ENCODE measurements at regions not wholly inside any gene's neighbourhood (a gene's known extent, or its start where the extent isn't known, plus 50 kb on each side); places are given as distances from the start of the nearest gene placed in this dataset.
"Not testable (repeated sequence)": the region's sequence is repeated elsewhere in the genome, so short reads cannot be mapped to it uniquely, and the experiment has no call there.

- DNase-seq (ENCODE audit: low read depth, low spot score), result not testable (repeated sequence)
Observed at GRCh38 chr6:26720663-26721218, 61.2 kb upstream of the ZNF322 start.

- not testable (repeated sequence) for DNase-seq (ENCODE audit: low read depth, low spot score)
Observed at GRCh38 chr6:26730019-26730766, 70.6 kb upstream of the ZNF322 start.

- not testable (repeated sequence) for DNase-seq (ENCODE audit: low read depth, low spot score)
Observed at GRCh38 chr6:26734776-26735472, 75.4 kb upstream of the ZNF322 start.

- DNase-seq (ENCODE audit: low read depth, low spot score), result no peak
Observed at GRCh38 chr6:26739811-26740210, 80.3 kb upstream of the ZNF322 start.

- DNase-seq (ENCODE audit: low read depth, low spot score), result no peak
Observed at GRCh38 chr6:26743157-26743821, 83.7 kb upstream of the ZNF322 start.

GRCh38 chr6:26743941-26744699 is 84.6 kb upstream of the ZNF322 start:
- no peak for DNase-seq (ENCODE audit: low read depth, low spot score)

- DNase-seq (ENCODE audit: low read depth, low spot score), result not testable (repeated sequence)
Observed at GRCh38 chr6:26744837-26745282, 85.3 kb upstream of the ZNF322 start.

- not testable (repeated sequence) for DNase-seq (ENCODE audit: low read depth, low spot score)
Observed at GRCh38 chr6:26745964-26746363, 86.4 kb upstream of the ZNF322 start.

- DNase-seq (ENCODE audit: low read depth, low spot score), result not testable (repeated sequence)
Observed at GRCh38 chr6:26749126-26749758, 89.7 kb upstream of the ZNF322 start.

GRCh38 chr6:26749759-26750126 is 90.2 kb upstream of the ZNF322 start:
- DNase-seq (ENCODE audit: low read depth, low spot score), result not testable (repeated sequence)

GRCh38 chr6:26754212-26754611 is 94.7 kb upstream of the ZNF322 start:
- DNase-seq (ENCODE audit: low read depth, low spot score), result no peak

- DNase-seq (ENCODE audit: low read depth, low spot score), result not testable (repeated sequence)
Observed at GRCh38 chr6:26754801-26755200, 95.3 kb upstream of the ZNF322 start.

- DNase-seq (ENCODE audit: low read depth, low spot score), result not testable (repeated sequence)
Observed at GRCh38 chr6:26756067-26756805, 96.7 kb upstream of the ZNF322 start.

- not testable (repeated sequence) for DNase-seq (ENCODE audit: low read depth, low spot score)
Observed at GRCh38 chr6:26766203-26766902, 106.8 kb upstream of the ZNF322 start.

GRCh38 chr6:26770941-26771666 is 111.6 kb upstream of the ZNF322 start:
- DNase-seq (ENCODE audit: low read depth, low spot score), result not testable (repeated sequence)

- DNase-seq (ENCODE audit: low read depth, low spot score), result not testable (repeated sequence)
Observed at GRCh38 chr6:26773414-26773813, 113.9 kb upstream of the ZNF322 start.

- DNase-seq (ENCODE audit: low read depth, low spot score), result not testable (repeated sequence)
Observed at GRCh38 chr6:26780563-26780962, 121.0 kb upstream of the ZNF322 start.

- DNase-seq (ENCODE audit: low read depth, low spot score), result not testable (repeated sequence)
Observed at GRCh38 chr6:26795474-26796307, 136.1 kb upstream of the ZNF322 start.
